HG03066 (cell line): ENCODE measurements at regions not wholly inside any gene's neighbourhood (a gene's known extent, or its start where the extent isn't known, plus 50 kb on each side); places are given as distances from the start of the nearest gene placed in this dataset.

ENCODE experiments used
- ATAC-seq: cut with Tn5 transposase; IDR thresholded peaks from one replicate; pipeline ENCODE4 v1.9.1; 2021; ENCODE audit warnings: low read depth; ENCODE audit not compliant: unreplicated experiment

DNA sequence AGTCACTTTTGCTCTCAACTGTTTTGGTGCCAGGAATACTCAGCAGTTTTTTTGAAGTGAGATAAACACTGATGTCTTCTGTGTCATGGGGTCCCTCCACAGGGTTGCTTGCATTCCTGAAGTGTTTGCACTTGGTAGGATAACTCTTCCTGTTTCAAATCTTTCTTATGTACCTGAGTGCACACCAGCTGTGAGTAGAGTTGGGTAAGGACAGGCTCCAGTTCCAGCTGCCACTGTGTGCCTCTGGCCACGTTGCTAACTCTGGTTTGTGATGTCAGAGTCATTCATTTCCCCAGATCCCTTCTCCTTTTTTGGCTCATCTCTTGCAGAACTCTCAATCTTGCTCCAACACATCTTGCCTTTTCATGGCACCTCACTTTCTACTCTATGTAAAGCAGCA is 356.3 kb upstream of the B3GALT2 start:
- no peak for ATAC-seq

DNA sequence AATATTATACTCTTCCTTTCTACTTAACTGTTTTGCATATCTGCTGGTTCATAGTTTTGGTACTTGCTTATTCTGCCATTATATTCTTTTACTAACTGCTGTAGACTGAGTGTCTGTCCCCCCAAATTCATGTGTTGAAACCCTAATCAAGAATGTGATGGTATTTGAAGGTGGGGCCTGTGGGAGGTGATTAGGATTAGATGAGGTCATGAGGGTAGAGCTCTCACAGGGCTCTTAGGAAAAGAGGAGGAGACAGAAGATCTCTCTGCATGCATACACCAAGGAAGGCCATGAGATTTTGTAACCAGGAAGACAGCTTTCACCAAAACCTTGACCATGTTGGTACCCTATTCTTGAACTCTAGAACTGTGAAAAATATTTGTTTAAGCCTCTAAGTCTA is 354.1 kb upstream of the B3GALT2 start:
- peak; percentile 2 for ATAC-seq

DNA sequence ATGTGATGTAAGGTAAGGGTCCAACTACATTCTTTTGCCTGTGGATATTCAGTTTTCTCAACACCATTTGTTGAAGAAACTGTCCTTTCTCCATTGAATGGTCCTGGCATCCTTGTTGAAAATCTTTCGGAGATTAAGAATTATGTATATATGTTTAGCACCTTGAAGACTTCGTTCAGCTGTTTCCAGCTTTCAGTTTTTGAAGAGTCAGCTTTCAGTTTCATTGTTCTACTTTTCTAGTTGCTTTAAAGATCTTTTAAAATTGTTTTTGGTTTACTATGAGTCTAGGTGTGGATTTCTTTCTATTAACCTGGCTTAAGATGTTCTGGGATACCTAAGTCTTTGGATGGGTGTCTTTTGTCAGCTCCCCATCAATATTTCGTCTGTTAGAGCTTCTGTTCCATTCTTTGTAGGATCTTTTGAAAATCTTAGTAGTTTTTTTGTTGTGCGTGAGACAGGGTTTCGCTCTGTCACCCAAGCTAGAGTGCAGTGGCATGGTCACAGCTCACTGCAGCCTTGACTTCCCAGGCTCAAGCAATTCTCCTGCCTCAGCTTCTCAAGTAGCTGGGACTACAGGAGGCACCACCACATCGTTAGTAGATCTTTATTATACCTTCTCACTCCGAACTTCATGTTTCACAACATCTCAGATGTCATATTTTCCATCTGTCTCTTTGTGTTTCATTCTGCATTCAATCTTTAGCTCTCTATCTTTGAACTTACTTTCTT is 353.5 kb upstream of the B3GALT2 start:
- peak; percentile 50 for ATAC-seq

DNA sequence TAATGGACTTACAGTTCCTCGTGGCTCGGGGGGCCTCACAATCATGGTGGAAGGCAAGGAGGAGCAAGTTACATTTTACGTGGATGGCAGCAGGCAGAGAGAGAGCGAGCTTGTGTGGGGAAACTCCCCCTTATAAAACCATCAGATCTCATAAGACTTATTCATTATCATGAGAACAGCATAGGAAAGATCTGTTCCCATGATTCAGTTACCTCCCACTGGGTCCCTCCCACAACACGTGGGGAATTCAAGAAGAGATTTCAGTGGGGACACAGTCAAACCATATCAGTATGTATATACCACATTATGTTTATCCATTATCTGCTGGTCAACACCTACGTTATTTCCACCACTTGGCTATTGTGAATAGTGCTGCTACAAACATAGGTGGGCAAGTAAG is 352.3 kb upstream of the B3GALT2 start:
- ATAC-seq: no peak

DNA sequence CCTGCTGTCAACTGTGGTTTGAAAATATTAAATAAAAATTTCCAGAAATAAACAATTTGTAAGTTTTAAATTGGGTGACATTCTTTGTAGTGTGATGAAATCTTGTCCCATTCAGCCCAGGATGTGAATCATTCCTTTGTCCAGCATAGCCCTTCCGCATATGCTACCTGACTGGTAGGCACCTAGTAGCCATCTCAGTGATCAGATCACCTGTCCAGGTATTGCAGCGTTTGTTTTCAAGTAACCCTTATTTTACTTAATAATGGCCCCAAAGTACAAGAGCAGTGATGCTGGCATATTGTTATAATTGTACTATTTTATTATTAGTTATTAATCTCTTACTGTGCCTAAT is 351.6 kb upstream of the B3GALT2 start:
- no peak for ATAC-seq

DNA sequence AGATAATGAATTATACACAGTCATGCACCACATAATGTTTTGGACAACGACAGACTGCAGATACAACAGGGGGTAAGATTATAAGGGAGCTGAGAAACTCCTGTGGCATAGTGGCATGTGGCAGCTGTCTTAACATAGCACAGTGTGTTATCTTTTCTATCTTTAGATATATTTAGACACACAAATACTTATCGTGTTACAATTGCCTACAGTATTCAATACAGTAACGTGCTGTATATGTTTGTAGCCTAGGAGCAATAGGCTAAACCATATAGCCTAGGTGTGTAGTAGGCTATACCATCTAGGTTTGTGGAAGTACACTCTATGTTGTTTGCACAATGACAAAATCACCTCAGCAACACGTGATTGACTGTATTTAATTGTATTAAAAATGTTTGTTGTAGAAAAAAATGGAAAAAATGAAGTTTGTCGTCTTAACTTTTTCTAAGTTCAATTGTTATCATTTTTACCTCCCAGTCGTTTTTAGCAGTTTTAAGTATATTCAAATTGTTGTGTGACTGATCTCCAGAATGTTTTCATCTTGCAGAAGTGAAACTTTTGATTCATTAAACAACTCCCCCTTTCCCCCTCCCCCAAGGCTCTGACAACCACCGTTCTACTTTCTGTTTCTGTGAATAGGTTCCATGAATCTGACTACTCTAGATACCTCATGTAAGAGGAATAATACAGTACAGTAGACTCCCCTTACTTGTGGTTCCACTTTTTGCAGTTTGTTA is 351.0 kb upstream of the B3GALT2 start:
- ATAC-seq: peak; percentile 83

DNA sequence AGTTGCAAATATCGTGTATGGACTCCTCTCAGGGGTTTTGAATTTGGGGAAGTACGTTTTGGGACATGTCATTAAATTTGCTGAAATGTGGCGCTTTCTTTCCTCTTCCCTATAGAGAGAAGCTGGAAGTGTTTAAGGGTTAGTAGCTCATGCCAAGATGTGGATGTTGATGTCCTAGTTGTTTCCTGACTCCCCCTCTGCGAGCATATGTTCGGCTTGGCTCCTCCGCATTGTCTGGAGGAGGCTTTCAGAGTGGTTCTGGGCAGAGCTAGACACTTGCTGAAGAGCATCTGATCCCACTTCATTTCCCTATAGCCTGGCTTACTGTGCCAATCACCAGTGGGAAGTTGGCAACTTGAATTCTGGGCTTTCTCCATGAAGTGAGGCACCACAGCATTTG is 347.4 kb upstream of the B3GALT2 start:
- ATAC-seq: no peak

DNA sequence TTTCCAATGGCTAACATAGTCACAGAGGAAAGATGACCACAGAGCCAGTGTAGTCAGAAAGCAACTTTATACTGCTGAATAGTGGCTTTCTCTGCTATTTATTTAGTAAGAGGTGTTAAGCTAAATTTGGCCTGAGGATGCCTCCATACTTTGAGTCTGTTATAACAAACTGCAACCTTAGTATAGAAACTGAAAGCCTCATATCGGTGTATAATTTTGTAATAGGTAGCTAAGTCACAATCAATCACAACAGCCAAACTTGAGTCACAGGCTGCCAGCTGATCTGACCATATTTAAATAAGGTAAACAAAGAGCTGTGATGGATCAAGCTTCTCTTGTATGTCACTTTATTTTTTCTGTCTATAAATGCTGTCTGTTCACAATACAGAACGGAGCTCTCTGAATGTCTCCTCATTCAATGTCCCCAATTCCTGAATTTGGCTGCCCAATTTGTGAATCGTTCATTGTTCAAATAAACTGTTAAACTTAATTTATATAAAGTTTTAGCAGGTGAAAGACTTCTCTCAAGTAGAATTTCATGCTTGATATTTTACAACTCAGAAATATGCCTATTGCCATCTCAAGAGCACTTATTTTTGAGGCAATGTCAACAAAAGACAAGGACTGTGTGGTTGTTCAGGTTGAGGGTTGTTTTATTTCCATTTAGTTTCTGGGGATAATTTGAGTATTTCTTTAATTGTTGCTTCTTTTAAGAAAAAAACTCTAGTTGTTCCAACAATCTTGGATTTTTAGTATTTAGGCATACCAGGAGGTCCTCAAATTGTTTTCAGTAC is 339.7 kb upstream of the B3GALT2 start:
- peak; percentile 80 for ATAC-seq

DNA sequence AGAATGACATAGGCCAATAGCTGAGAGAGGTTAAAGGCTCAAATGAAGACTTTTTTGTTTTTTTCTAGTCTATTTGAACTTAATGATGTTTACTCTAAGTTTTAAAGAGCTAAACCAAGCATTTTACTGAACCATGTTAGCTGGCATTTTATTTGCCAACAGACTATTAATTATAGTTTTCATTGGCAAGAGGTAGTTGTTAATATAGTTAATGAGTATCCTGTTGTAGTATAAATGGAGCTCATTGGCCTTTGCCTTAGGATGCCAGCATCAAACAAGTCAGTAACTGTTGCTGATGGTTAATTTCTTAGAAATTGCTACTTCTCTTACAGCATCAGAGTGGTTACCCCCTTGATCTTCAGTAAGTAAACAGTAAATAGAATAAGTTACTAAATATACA is 339.0 kb upstream of the B3GALT2 start:
- no peak for ATAC-seq

DNA sequence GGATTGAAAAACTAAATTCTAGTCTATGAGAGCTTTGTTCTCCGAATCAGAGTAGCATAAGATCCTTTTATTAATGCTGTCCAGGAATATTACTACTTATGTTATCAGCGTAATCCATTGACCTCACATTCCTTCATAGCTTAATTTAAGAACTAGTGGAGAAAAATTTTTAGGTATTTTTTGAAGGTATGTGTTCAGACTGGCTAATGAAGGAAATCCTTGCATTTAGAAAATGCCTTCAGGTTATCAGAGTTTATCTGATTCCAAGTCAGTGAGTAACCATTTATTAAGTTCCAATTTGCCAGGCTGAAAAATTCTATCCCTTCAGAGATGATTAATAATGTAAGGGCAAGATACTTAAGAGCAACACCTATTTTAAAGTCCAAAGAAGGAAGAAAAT is 338.2 kb upstream of the B3GALT2 start:
- ATAC-seq: no peak

DNA sequence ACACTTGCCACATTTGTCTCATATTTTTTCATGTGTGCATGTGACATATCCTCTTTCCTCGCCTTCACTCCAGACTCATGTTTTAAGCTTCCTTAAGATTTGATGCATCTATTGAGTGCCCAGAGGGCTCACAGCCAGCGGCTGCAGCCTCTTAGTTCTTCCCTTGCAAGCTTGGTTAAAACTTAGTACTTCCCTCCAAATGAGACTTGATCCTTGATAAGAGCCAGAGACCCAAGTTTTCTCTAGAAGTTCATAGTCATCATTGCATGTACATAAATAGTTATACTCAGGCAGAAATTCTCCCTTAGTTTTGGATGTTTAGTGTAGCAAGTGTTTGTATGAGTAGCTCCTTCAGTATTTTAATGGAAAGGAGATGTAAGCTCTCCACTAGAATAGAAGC is 337.6 kb upstream of the B3GALT2 start:
- ATAC-seq: no peak

DNA sequence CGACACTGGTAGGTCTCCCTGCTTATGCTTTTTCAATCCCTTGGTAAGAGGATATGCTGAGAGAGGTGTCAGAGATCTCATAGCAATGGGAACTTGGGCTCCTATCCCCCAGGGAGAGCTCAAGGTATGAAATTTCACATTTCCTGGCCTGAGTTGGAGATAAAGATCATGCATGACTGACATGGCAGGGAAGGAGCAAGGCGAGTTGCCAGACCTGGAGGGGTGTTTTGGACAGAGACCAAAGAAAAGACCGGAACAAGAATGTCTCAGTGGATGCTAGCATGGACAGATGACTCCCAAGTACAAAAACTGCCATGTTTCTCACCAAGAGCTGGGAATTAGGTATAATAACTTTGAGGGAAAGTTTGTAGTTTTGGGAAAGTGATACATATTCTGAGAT is 334.1 kb upstream of the B3GALT2 start:
- no peak for ATAC-seq

DNA sequence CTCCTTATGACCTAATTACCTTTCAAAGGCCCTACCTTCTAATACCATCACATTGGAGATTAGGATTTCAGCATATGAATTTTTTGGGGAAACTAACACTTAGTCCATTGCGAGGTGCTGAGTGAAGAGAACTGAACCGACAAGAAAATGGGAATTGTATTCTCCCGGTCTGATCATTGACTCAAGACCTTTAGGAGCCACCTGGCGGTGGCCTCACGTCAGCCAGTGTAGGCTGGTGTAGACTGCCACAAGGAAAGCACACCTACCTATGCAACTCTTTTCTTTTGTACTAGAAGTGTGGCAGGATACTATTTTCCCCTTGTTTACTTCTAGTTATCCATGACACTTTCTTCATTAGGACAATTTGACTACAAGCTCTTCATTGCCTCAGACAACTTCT is 333.5 kb upstream of the B3GALT2 start:
- no peak for ATAC-seq

DNA sequence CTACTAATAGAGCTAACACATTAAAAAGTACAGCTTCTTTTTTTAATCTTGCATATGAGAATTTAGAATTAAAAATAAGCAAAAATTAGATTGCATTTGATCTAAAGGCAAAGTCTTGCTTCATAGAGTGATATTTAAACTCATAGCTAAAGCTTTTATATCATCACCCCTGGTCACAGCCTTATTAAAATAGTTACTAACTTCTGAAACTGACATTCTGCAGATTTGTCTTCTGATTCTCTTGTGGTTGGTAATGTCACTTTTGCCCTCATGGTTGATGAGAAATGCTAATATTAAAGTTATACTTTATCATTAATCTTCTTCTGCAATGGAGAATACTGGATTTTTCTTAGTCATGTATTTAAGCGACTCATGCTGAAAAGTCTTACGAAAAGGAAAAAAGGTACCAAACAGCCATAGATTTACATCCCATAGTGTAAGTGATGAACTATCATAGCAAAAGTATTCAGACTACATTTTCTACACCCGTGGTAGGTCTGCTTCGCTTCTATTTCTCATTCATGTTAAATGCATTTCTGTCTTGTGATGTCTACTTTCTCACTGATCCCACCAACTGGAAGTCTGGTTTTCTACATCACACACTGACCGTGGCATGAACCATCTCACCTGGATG is 330.5 kb upstream of the B3GALT2 start:
- no peak for ATAC-seq

DNA sequence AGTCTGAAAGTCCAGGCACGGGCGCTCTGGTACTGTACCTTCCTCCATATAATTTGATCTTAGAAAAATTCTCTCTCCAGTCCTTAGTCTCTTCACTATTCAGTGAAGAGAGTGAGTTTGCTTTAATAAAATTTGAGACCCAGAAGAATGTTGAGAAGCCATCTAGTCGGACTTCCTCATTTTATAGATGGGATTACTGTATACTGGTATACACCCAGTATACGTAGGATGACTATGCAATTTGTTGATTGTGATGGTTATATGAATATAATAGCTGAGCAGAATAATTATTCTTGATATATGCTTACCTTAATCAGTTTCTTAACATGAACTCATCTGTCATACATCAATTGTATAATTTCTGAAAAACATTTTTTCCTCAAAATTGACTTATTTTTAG is 328.0 kb upstream of the B3GALT2 start:
- ATAC-seq: no peak

DNA sequence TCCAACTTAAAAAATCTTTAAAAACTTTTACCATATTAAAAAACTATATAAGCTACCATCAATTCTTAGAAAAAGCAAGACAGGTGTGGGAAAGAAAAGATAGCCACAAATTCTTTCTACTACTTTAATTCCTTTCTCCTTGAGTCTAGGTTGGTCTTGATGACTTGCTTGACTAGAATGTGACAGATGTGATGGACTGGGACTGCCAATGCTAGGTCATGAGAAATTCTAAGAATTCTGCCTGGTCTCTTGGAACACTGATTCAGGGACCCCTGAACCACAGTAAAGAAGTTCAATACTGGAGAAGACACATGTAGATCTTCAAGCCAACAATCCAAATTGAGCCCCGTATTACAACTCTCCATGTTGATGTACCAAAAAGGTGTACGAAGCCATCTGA is 326.6 kb upstream of the B3GALT2 start:
- ATAC-seq: no peak

DNA sequence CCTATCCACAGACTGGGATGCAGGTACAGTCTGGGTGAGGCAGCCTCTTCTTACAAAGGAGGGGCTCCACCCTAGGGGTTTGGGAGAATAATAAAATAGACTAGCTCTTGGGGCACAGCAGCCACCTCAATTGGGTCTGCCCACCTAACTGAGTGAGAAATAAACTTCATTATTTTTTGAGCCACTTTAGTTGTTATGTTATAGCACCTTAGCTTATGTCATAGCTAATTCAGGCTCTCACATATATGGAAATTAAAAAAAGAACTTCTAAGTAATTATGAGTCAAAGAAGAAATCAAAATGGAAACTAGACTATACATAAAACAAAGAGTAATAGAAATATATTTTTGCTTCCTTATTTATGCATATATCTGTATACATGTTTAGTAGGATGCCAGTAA is 318.5 kb upstream of the B3GALT2 start:
- no peak for ATAC-seq

DNA sequence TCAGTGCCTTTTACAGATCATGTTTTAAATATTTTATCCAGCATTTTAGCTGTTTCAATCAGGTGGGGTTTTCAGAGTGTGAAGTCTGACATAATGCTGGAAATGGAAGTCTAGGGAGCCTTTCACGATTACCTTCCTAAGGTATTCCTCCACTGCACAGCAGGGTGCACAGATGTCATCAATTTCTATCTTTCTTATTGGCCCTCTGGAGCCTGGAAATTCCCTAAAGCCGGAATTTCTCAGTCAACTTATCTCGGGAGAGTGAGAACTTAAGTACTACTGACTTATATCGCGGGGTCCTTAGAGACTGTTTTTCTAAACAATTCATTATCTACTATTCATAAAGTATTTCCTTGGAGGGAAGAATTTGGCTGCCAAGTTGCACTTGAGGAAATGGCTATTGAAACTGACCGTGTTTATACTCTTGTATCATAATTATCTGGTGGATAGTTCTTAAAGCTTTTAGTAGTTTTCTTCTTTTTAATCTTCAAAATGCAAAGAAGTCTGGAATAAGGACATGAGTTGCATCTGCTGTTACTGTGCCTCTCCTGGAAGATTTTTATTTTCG is 311.8 kb upstream of the B3GALT2 start:
- ATAC-seq: no peak

DNA sequence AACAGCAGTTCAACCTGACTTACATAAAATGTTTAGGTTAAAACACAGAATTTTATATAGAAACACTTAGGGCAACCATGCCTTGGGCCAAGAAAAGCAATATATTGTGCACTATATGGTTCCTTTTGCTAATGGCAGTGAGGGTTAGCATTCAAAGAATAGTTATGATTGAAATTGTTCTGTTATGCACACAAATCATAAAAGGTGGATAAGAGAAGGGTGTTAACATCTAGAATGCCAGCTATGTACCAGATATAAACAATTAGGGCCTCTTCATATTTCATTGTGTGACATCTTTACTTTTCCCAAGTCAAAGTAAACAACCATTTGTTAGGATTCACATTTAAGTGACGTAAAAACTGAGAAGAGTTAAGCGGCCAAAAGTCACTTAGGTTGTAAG is 308.0 kb upstream of the B3GALT2 start:
- ATAC-seq: no peak

DNA sequence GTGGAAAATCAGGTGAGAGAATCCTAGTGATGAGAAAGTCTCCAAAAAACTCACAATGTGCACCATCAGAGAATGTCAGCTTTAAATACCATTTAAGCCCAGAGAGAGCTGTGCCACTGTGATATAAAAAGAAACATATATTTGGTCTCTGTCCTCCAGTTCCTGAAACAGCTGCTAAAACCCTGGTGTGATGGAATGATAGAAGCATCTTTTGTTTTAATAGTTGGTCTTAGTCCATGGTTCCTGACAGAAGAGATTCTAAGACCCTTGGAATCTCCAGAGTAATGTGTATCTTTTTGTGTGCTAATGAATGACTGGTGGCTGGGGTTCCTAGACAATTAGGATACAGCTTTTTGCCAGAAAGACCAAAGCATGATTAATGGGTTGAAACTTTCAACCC is 302.8 kb upstream of the B3GALT2 start:
- ATAC-seq: no peak

DNA sequence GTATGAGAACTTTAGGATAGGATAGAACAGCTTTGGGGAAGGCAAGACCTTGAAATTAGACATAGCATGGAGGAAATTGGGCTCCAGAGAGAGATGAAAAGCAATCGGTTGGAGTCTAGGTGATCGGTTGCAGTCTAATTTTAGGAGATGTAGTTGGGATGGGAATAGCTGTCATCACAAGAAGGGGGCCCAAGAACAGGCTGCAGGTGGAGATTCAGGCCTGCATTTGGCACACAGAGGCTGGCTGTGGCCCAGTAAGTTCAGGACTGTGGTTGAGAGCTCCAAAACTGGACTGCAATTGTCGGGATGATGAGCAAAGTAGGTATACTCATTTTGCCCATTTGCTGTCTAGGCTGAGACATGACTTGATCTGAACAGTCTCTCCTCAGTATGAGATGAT is 301.3 kb upstream of the B3GALT2 start:
- ATAC-seq: no peak
